ENCODE measurements at regions not wholly inside any gene's neighbourhood (a gene's known extent, or its start where the extent isn't known, plus 50 kb on each side); places are given as distances from the start of the nearest gene placed in this dataset.

DNA sequence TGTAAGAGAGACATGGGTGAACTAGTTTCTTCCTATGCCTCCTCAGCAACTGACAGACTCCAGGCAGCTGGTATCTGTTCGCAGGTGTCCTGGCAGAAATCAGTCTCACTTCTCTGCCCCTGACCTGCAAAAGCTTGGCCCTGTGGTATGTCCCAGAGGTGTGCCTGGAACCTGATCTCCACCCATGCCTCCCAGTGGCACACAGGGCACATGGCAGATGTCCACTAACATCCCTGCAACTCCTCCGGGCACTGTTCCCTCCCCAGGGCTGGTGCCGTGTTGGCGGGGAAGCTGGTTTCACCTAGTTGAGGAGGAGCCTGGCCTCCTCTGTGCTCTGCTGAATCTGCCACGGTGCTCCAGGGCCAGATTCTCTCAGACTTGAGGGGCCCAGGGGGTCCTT lies 123.3 kb upstream of the GGTLC1 start:
- TF ChIP-seq POLR2A (IDR thresholded peaks at IDR 0.05) (no peak), CTCF (IDR thresholded peaks at IDR 0.05) (no peak)
